Stimulated activated CD8-positive, alpha-beta memory T cell treated with anti-CD3 and anti-CD28 coated beads, Interleukin-2, amount 100 ng/mL, for 1 hour (primary cell): ENCODE measurements at regions not wholly inside any gene's neighbourhood (a gene's known extent, or its start where the extent isn't known, plus 50 kb on each side); places are given as distances from the start of the nearest gene placed in this dataset.

ENCODE experiments used
- DNase-seq, 2 donors: peaks; one replicate each; pipeline ENCODE4 v3.0.0-alpha.2; 2020; ENCODE audit warnings: low read depth in 2 of 2

DNA sequence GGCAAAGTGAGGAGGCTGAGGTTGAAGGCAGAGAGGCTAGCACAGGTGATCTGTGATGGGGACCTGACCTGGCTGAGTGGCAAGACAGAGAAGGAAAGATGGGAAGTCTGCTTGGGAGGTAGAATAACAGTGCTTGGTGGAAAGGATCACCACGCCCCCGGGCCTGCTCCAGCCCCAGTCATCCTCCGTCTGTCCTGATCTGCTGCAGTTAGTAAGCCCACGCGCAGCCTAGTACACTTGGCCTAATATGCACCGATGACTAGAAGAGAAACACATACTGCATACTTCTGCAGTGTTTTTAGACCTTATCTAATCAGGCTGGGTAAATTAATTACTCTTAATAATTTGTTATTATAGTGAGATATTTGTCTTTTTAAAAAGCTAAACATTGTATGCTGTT, 103.7 kb upstream of the KLF3 start:
- DNase-seq, result no peak

DNA sequence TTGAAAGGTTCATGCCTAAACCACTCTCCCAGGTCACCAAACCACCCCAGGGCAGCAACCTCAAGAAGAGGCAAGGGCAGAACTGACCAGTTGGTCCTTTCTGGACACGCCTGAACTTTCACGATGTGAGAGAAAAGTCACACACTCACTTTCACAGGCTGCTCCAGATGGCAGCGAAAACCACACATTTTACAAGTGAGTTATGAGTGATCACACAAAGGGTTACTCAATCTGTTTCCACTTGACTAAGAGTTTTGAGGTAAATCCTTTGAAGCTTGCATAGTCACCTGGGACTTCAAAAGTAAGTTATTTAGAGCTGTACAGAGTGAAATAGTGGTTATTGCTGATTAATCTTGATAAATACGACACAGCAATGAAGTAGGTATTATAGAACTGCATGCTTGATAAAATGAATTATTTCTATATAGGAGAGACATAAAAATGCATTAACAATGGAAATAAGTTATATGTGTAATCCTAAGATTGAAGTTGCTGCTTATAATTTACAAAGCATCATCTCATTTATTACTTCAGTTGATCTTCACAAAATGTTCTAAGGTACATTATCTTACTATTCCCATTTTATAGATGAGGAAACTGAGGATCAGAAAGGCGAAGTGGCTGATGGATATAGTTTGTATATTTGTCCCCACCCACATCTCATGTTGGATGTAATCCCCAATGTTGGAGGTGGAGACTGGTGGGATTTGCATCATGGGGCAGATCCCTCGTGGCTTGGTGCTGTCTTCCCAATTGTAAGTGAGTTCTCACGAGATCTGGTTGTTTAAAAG, 103.0 kb upstream of the KLF3 start:
- no peak for DNase-seq

DNA sequence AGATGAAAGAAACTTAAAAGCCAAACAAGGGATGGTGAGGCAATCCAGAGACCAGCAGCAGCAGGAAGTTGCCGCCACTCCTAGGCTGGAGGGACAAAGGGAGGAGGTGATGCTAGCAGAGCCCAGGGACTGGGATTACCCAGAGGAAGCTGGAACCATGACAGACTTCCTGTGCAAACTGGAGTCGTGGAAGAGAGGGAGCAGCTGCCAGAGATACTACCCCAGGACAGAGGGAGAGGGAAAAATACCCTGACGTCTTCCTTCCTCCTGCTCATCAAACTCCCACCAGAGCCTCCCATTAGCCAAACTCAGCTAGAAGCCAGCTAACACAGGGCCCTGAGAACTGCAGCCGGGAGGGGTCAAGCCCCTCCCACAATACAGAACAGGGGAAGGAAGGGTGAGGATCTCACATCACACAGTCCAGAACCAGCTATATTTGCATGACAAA, 101.2 kb upstream of the KLF3 start:
- DNase-seq, result no peak

DNA sequence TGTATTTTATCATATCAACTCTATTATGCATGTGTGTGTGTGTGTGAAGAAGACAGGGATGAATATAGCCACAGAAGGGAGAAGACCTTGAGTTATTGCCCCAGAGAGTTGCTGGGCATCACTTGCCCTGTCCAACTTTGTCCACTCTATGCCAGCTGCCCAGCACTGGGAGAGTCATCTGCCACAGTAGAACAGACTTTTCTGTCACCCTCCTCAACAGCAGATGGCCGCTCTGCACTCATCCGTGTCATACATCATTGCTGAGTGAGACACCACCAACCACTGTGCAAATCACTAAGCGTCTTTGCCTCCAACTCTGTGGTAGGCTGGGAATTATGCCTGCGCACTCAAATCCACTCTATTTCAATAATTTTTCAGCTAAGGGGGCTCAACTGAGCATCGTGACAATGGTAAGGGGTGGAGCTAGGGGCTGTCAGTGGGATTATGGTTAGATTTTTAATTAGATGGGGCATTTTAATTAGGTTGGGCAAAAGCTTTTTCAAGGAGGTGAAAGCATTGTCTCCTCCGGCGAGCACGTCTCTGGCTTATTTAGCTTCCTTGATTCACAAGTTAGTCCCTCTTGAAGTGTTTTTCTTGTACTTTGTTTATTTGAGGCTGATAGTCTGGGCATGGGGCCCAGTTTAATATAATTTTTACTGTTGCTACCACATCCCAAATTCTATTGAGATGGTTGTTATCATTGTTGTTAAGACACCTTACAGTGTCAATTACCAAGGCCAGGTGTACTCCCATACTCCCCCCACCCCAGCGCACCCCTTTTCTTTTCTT, 100.1 kb upstream of the KLF3 start:
- no peak for DNase-seq

DNA sequence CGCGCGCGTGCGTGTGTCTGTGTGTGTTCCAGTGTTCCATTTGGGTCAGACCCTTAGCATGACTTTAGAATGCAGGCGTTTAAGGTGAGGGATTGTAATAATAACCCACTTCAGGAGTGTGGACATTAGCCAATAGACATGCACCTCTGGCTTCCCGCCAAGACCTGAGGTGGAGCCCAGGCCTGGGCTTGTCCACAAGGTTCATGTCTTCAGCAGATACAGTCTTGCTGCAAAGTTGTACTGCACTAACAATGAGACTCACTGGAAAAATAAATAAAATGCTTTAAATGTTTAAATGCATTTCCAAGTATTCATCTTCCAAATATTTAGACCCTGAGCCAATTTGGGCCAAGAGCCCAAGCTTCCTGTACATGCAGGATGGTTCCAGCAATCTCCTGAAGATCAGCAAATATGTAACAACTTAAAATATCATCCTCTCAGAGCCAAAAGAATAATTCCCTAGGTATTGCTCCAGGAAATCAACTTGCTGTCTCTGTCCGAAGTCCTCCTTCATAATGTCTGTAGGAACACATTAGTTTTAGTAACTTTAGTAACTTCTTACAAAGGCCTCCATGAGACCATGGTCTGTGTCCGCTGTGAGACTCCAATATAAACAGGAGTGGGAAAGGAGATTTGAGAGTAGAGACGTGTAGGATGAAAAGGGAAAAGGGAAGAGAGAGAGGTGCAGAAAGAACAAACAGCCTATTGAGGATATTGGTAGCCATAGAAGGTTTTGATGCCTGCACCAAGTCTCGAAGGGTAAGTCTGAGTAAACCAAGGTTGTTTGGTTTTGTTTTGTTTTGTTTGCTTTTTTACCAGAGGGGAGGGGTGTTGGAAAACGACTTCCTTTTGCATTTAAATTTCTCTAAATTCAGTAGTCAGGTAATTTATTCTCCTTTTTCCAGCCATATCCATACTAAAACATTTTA, 98.5 kb upstream of the KLF3 start:
- no peak for DNase-seq

DNA sequence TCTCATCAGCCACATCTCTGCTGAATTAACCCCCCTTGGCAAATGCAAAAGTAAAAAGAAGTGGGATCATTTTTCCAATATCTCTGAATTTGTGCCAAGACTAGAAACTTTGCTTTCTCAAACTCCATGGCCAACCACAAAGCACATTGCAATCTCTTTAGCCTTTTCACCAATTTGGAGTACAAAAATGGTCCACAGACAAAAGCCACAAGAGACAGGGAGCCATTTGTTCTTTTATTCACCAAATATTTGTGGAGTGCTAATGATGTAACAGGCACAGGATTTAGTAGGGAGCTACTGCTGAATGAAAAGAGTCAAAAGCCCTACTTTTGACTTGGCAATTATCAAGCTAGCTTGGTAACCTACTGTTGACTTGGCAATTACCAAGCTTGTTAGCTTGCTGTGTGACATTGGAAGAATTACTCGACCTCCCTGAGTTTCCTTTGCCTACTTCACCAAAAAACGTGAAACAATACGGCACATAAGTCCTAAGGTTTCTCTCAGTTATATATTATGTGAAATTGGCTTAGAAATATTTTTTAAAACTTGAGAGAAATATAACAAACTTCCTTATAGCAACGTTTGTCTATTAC, 97.1 kb upstream of the KLF3 start:
- no peak for DNase-seq

DNA sequence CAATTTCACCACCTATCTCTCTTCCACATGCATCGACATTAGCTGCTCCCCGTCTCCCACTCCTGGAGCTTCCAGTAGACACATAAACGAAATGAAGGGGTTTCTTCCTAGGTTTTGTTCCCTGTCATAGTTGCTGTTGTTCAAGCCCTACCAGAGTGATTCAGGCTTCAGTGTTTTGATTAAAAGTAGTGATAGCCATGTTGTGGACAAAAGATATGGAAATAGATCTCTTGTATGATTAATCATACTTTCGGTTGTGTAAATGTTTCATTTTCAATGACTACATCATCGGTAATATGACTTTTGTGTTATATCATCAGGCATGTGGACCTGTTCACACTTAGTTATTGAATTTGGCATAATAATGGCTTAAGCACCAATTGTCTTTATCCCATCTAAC, 96.5 kb upstream of the KLF3 start:
- no peak for DNase-seq

DNA sequence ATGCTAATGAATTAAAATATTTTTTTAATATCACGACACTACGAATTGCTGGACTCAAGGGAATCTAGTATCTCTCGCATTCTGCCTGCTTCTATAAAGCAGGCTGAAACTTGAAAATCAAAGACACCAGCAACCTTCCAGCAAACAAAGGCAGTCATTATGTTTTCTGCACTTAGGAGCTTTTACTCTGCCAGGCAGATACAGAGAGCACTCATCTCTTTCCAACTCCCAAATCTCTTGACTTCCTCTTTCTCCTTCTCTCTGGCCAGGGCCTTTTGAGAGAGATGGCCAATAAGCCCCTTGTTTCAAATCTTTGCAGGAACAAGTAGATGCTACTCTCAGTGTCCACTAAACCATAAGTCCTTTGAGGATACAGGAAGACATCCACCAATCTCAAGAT, 95.2 kb upstream of the KLF3 start:
- no peak for DNase-seq

DNA sequence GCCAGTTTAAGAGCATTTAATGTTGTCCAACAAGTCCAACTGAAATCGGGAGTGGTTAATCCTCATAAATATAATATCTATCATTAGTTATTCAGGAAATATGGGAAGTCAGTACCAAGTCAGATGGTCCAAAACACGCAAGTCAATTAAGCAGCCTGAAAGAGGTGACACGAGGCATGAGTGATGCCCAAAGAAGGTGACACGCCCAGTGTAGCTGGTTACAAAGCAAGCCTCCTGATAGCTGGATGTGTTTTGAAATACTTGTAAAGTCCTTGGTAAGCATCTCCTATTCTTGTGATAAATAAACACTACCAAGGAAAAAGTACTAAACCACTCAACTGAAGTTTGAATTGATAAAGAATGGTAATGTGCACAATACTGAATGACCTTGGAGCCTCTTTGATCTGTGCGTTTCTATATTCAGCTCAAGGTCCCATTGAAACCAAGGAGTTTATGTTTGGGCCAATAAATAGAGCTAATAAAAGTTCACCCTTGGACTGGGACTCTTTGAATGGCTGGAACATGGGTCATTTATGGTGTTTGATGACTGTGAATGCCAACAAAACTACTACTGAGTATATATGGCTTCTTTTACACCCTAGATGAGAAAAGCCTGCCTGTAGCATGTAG, 93.2 kb upstream of the KLF3 start:
- DNase-seq, result no peak

DNA sequence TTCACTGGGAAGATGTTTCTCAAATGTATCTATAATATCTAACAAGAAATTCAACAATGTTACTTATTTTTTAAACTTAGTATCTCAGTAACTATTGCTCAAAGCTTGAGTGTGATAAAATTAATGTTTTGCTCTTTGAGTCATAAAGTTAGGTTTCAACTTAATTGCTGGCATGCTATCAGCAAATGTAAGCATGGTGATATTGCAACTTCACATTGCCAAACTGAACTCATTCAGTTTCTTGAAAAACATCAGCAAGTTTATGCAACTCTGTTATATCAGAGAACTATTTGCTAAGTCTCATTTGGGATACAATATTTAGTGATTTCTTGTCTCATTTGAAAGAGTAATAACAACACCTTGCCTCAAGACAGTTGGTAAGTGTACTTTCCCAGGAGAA, 91.2 kb upstream of the KLF3 start:
- no peak for DNase-seq

DNA sequence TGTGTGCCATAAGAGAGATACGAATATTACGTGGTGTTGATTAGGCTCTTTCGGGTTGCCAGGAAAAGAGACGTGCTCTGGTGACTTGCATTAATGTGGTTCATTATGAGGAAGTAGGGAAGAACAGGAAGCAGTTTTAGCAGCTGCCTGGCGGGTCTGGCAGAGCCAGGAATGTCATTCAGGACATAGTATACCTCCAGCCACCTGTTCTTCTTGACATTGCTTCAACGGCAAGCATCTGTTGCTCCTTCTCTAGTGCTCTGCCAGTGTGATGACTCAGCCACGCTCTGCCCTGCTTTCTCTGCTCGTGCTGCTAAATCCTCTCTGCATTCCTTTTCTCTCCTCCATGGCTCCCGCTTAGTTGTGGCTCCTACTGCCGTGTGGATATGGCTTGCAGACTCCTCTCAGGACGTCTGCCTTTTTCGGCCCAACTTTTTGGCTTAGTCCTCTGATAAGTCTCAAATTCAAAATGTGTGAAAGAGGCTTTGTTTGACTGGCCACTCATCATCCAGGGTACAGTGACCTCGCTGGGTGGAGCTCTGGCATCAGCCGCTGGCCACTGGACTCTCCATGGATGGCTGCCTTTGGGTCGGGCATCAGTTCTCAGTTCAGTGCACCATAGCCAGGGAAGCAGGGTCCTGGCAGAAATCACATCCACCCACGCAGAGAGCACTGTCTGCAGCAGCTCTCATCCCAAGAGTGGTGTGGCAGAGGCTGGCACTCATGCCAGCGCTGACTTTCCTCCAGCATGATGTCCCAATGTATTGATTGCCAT, 89.3 kb upstream of the KLF3 start:
- no peak for DNase-seq

DNA sequence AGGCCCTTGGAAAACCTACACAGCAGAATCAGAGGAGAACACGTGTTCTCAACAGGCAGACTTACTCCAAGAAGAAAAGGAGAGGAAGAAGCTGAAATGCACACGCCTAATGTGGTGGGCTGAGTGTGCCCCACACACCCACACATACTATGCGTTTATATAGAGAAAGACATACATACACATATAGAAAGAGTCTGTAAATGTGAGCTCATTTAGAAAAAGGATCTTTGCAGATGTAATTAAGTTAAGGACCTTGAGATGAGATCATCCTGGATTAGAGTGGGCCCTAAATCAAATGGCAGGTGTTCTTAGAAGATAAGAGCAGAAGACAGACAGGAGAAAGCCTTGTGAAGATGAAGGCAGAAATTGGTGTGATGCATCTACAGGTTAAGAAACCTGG, 87.2 kb upstream of the KLF3 start:
- no peak for DNase-seq

DNA sequence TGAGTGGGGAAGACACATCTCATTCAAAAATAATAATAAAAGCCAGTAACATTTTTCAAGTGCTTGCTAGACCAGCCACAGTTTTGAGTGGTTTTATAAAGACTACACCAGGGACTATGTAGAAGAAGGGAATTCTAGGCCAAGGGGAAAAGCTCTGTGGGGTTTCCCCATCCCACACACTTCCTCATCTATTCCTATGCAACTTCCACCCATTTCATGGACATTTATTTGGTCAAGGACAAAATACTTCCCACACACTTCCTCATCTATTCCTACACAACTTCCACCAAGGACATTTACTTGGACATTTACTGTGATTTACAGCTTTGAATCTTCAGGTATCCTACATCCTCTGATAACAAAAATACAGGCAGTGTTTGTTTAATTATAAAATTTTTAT, 86.5 kb upstream of the KLF3 start:
- DNase-seq, result no peak

DNA sequence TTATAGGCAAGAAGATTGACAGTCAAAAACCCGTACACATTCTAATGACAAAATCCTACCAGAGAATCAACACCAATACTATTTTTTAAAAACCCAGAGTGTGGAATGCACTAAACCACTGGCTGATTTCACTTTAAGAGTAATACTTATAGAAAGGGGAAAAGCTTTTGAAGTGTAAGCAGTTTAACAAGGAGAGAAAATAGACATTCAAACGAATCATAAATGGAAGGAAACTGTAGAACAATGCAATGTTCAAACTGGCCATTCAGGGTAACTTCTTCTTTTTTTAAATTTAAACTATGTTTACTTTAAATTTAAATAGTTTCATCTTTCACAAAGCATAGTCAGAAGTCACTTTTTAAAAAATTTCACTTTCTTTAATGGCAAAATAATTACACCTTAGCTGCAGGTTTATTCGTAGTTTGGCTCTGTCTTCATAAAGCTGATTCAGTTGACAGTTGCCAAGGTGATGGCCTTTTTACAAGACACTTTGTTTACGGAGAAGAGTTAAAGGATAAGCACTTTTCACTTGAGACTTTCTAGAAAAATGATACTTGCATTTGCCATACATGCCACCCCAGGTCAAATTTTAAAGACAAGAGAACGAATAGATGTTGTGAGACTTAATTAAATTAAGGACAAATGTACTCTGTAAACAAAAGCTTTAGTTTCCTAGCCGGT, 82.4 kb upstream of the KLF3 start:
- no peak for DNase-seq

DNA sequence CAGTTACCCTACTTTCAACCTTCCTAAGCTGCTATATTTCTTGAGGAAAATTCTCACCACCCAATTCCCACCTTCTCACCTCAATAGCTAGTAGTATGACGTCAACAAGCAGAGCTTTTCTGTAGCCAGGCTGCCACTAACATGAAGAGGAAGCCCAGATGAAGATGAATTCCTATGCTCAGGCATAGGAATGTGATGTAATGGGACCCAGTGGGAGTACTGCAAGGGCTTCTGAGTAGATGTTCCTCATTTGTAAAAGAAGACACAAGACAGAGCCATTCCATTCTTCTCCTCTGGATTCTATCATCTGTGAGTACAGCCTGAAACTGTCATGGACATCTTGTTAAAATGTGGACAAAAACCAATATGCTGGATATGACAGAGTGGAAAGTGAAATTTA, 81.6 kb upstream of the KLF3 start:
- no peak for DNase-seq

DNA sequence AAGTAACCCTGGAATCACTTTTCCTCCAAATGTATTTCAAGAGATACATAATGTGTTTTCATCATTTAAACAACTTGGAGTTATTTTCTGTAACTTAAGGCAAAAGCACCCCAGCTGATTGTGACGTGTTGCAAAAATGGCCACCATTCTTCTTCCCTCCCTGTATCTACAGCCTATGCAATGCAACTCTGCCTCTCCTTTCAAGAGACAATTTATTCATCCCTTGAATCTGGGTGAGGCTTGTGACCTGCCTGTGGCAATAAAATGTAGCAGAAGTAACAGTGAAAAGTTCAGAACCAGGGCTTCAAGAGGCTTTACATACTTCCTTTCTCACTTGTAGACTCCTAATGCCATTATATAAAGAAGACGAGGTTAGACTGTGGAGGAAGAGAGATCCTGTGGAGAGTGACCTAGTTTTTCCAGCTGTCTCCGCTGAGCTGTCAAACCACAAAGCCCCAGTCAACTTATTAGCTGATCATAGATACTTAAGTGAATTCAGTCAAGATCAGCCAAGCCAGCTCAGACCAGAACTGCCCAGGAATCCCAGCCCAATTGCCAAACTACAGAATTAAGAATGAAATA, 81.0 kb upstream of the KLF3 start:
- DNase-seq, result no peak

DNA sequence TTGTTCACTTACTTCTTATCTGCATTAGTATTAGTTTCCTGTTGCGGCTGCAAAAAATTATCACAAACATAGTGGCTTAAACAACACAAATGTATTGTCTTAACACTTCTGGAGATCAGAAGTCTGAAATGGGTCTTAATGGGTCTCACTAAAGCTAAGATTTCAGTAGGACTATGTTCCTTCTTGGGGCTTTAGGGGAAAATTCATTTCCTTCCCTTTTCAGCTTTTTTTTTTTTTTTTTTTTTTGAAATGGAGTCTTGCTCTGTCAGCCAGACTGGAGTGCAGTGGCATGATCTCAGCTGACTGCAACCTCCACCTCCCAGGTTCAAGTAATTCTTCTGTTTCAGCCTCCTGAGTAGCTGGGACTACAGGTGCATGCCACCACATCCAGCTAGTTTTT, 78.1 kb upstream of the KLF3 start:
- no peak for DNase-seq

DNA sequence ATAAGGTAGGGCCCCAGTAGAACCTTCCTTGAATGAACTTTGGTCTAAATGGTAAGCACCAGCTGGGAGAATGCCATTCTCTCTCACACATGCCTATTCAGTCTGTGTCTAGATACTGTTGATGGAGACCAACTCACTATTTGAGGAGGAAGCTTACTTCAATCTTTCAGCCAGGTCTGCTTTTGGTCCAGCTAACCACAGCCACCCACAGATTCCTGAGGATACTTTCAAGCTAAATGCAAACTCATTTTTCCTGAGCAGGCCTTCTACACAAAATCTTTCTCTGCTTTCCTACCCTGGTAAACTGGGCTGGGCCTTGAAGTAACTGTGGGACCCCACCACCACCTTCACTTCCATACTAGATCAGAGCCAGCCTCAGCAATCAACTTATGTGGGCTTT, 76.9 kb upstream of the KLF3 start:
- no peak for DNase-seq

DNA sequence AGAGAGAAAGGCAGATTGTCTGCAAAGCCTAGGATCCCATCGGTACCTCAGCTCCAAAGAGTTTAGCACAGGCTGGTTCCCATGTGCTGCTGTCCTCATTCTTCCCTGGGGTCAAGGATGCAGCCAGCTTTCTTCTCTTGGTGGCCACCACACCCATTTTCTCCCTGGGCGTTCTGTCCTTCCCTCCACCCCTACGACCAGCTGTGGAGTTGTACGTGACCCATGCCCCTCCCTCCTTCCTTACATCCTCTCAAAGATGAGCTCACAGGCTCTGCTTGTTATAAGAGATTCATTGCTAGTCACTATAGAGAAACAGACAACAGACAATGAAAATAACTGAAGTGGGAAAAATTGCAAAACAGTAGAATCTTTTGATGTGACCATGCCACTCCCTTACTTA, 74.0 kb upstream of the KLF3 start:
- DNase-seq, result no peak
